Muscle layer of duodenum (tissue), 2 donors: ENCODE measurements at regions not wholly inside any gene's neighbourhood (a gene's known extent, or its start where the extent isn't known, plus 50 kb on each side); places are given as distances from the start of the nearest gene placed in this dataset.

Experiments
- H3K27ac ChIP-seq: one replicate; pipeline ENCODE4 v1.7.0; 2013; ENCODE audit warnings: mild to moderate bottlenecking, low read length
- H3K27me3 ChIP-seq: one replicate; pipeline ENCODE4 v1.7.0; 2013; ENCODE audit warnings: low read depth, mild to moderate bottlenecking, control low read depth, low read length
- H3K36me3 ChIP-seq, 2 donors: one replicate each; pipeline ENCODE4 v1.7.0; 2013; ENCODE audit warnings: low read length in 2 of 2, control low read depth in 1 of 2, mild to moderate bottlenecking in 1 of 2; ENCODE audit not compliant: insufficient read depth in 2 of 2, control insufficient read depth in 1 of 2
- H3K4me1 ChIP-seq, 2 donors: one replicate each; pipeline ENCODE4 v1.7.0; 2013; ENCODE audit warnings: low read length in 2 of 2, mild to moderate bottlenecking in 2 of 2, control low read depth in 1 of 2, moderate library complexity in 1 of 2; ENCODE audit not compliant: insufficient read depth in 2 of 2, control insufficient read depth in 1 of 2
- H3K4me3 ChIP-seq, 2 donors: one replicate each; pipeline ENCODE4 v1.7.0; 2013; ENCODE audit warnings: low read length in 2 of 2, low read depth in 1 of 2, mild to moderate bottlenecking in 1 of 2
- H3K9me3 ChIP-seq, 2 donors: one replicate each; pipeline ENCODE4 v1.7.0; 2013; ENCODE audit warnings: low read length in 2 of 2, control low read depth in 1 of 2, mild to moderate bottlenecking in 1 of 2; ENCODE audit not compliant: control insufficient read depth in 1 of 2
- donor health status: healthy.

- no peaks in the 10 kb centered on the region for H3K9me3 ChIP-seq
- no peak overlapping the region for H3K4me3 ChIP-seq
- no peaks in the 10 kb centered on the region for H3K36me3 ChIP-seq
- H3K4me1 ChIP-seq: no peaks in the 10 kb centered on the region
- H3K27me3 ChIP-seq: no peaks in the 10 kb centered on the region
- no peak overlapping the region for H3K27ac ChIP-seq
Observed at GRCh38 chr13:44132710-44133109, 240.9 kb upstream of the SERP2 start.

- Histone ChIP-seq H3K9me3 (no peaks in the 10 kb centered on the region), H3K27me3 (no peaks in the 10 kb centered on the region), H3K4me3 (no peak overlapping the region), H3K27ac (no peak overlapping the region), H3K36me3 (no peaks in the 10 kb centered on the region), H3K4me1 (no peaks in the 10 kb centered on the region)
Observed at GRCh38 chr13:44133626-44134025, 240.0 kb upstream of the SERP2 start.

DNA sequence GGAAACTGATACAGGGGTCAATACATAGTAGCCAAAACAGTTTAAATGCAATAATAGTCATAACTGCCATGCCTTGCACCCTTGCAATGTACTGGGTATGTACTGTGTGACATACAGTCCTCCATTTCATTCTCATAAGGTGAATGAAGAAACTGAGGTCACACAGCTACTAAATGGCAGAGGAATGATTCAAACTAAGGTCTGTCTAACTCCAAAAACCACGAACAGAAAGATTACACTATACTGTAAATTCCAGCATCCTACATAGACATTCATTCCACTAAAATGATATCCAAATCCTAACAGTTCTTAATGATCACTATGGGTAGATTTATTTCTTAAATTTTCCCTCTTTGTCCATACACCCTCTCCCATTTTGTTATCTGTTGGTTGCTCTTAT lies 238.1 kb upstream of the SERP2 start:
- Histone ChIP-seq H3K27me3 (no peaks in the 10 kb centered on the region), H3K4me1 (no peaks in the 10 kb centered on the region), H3K9me3 (no peaks in the 10 kb centered on the region), H3K4me3 (no peak overlapping the region), H3K36me3 (no peaks in the 10 kb centered on the region), H3K27ac (no peak overlapping the region)

DNA sequence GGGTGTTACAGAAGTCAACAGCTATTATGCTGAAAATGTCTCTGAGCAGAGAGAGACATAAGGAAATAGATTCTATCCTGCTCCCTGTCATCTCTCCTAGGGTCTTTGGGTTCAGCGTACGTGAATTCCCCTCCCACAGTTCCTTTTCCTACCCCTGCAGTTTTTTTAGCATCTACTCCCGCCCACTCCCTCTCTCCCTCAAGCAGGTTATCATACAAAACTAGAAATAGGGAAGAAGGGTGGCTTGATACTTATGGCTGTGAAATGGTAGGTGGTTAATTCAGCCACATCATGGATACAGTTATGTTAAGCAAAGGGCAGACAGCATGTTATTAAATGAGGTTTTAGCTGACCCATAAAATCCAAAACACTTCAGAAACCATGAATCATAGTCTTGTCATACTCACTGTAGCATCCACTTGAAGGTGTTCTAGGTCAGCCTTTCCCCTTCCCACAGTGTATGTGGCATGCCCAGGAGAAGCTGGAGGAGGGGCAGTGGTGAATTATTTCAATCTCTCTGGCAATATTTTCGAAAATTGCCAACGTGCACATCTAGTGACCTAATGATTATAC lies 236.8 kb upstream of the SERP2 start:
- H3K36me3 ChIP-seq: no peaks in the 10 kb centered on the region
- H3K27ac ChIP-seq: no peak overlapping the region
- no peak overlapping the region for H3K4me3 ChIP-seq
- H3K9me3 ChIP-seq: no peaks in the 10 kb centered on the region
- peaks cover 0 to 6% of the 10 kb centered on the region in 2 donors for H3K4me1 ChIP-seq
- H3K27me3 ChIP-seq: no peaks in the 10 kb centered on the region

GRCh38 chr13:44137466-44137865 lies 236.2 kb upstream of the SERP2 start:
- Histone ChIP-seq H3K9me3 (no peaks in the 10 kb centered on the region), H3K4me3 (no peak overlapping the region), H3K27me3 (no peaks in the 10 kb centered on the region), H3K4me1 (peaks cover 0 to 6% of the 10 kb centered on the region in 2 donors), H3K36me3 (no peaks in the 10 kb centered on the region), H3K27ac (no peak overlapping the region)

DNA sequence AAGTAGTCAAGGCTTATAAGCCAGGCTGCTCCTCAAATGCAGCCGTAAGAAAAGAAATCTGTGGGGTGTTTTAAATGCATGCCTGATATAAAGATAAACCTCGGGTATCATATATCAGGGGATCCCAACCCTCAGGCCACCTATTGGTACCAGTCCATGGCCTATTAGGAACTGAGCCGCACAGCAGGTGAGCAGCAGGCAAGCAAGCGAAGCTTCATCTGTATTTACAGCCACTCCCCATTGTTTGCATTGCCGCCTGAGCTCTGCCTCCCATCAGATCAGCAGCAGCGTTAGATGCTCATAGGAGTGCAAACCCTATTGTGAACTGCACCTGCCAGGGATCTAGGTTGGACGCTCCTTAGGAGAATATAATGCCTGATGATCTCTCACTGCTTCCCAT lies 233.5 kb upstream of the SERP2 start:
- H3K36me3 ChIP-seq: no peaks in the 10 kb centered on the region
- H3K4me3 ChIP-seq: no peak overlapping the region
- H3K4me1 ChIP-seq: peaks cover 0 to 6% of the 10 kb centered on the region in 2 donors
- H3K27me3 ChIP-seq: no peaks in the 10 kb centered on the region
- no peaks in the 10 kb centered on the region for H3K9me3 ChIP-seq
- H3K27ac ChIP-seq: no peak overlapping the region

GRCh38 chr13:44140888-44141724 lies 232.5 kb upstream of the SERP2 start:
- H3K27me3 ChIP-seq: no peaks in the 10 kb centered on the region
- H3K4me3 ChIP-seq: peak overlapping the region; percentile 61 to 66
- H3K27ac ChIP-seq: peak overlapping the region; percentile 93
- no peaks in the 10 kb centered on the region for H3K36me3 ChIP-seq
- no peaks in the 10 kb centered on the region for H3K9me3 ChIP-seq
- H3K4me1 ChIP-seq: peaks cover 0 to 6% of the 10 kb centered on the region in 2 donors

DNA sequence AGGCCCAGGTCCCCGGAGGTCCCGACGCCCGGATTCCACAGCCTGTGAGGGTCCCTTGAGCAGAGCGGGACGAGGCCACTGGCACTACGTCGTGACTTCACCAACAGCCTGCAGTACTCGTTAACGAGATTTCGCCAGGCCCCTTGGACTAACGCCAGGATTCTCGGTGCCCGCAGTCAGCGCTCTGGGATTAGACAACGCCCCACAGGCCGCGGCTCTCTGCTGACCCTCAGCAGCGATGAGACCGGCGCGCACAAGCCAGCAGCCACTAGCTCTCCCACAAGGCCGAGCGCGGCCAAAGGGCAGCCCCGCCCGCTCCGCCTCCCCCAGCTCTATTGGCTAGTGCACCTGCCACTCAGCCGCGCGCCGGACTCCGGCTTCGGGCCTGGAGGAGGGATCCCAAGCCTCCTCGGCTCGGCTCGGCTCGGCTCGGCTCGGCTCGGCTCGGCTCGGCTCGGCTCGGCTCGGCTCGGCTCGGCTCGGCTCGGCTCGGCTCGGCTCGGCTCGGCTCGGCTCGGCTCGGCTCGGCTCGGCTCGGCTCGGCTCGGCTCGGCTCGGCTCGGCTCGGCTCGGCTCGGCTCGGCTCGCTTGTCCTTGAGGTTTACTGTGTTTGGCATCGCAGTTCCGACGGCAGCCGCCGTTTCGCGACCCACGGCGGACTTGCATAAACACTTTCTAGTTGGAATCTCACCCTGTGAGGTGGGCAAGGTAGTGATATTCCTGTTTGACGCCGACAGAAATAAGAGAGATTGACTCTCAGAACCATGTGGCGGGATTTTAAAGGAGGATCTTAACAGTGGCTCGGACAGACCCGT lies 231.7 kb upstream of the SERP2 start:
- Histone ChIP-seq H3K4me1 (peaks cover 0 to 6% of the 10 kb centered on the region in 2 donors), H3K27me3 (no peaks in the 10 kb centered on the region), H3K4me3 (peak overlapping the region; percentile 61 to 83), H3K9me3 (no peaks in the 10 kb centered on the region), H3K27ac (peak overlapping the region; percentile 93), H3K36me3 (no peaks in the 10 kb centered on the region)

GRCh38 chr13:44142540-44142867 lies 231.1 kb upstream of the SERP2 start:
- Histone ChIP-seq H3K4me1 (peaks cover 0 to 6% of the 10 kb centered on the region in 2 donors), H3K9me3 (no peaks in the 10 kb centered on the region), H3K27ac (peak overlapping the region; percentile 93), H3K4me3 (peak overlapping the region; percentile 58 to 83), H3K27me3 (no peaks in the 10 kb centered on the region), H3K36me3 (no peaks in the 10 kb centered on the region)

DNA sequence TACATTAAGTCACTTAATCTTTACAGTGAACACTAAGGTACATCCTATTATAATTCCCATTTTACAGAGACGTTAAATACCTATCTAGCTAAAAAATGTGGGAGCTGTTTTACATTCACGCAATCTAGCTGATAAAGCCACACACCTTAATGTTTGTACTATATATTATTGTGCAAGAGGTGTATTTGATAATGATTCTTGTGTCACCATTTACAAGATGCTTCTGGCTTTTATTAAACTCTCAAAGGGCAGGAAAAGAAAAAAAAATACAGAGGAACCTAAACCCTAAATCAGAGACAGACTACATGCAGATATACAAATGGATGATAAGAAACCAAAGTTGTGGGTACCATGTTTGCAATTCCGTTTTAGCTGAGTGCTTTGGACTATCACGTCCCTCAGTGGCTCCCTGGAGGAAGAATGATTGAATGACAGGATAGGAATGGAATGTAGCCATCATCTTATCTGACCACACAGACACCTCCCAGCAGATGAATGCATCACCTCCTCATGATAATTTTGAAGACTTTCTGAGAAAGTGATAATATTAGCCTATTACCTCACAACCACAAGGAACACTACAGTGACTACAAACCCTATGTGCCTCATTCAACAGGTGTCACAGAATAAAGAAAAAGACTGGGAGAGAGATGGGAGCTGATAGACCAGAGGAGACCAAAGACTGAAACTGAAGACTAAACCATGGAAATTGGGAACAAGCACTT lies 230.5 kb upstream of the SERP2 start:
- H3K4me1 ChIP-seq: peaks cover 0 to 6% of the 10 kb centered on the region in 2 donors
- no peaks in the 10 kb centered on the region for H3K9me3 ChIP-seq
- H3K36me3 ChIP-seq: no peaks in the 10 kb centered on the region
- H3K27ac ChIP-seq: peak overlapping the region; percentile 93
- H3K4me3 ChIP-seq: peak overlapping the region; percentile 58 to 83
- H3K27me3 ChIP-seq: no peaks in the 10 kb centered on the region

DNA sequence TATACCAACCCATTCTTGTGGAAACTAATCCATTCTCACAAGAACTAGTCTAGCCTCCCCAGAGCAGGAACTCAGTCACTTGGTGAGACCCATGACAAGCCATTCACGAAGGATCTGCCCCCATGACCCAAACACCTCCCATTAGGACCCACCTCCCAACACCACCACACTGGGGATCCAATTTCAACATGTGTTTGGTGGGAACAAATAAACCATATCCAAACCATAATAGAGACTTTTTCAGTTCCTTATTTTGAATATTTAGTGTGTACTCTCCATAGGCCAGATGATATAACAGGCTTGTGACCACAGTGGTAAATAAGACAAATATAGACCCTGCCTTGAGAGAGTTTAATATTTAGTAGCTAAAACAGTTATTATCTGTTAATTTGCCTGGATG lies 227.5 kb upstream of the SERP2 start:
- peaks cover 0 to 4% of the 10 kb centered on the region in 2 donors for H3K4me1 ChIP-seq
- H3K27ac ChIP-seq: no peak overlapping the region
- H3K27me3 ChIP-seq: no peaks in the 10 kb centered on the region
- no peaks in the 10 kb centered on the region for H3K9me3 ChIP-seq
- no peaks in the 10 kb centered on the region for H3K36me3 ChIP-seq
- H3K4me3 ChIP-seq: no peak overlapping the region
